Heart right ventricle (tissue), 16 donors: ENCODE measurements at regions not wholly inside any gene's neighbourhood (a gene's known extent, or its start where the extent isn't known, plus 50 kb on each side); places are given as distances from the start of the nearest gene placed in this dataset.

Experiments
- ATAC-seq, 8 donors: fragments of 200-7000 bp; cut with Tn5 transposase; one replicate each; pipeline ENCODE4 v1.9.1; 2020; ENCODE audit warnings: mild to moderate bottlenecking in 8 of 8, moderate library complexity in 8 of 8, moderate number of reproducible peaks in 1 of 8
- DNase-seq, 2 donors: peaks; one replicate each; pipeline ENCODE4 v3.0.0-alpha.2; 2020
- H3K27ac ChIP-seq, 10 donors: fragments of 200-600 bp; sonication (generic) in 2 of 10; one replicate each; pipeline versions ENCODE4 v1.5.0 to v1.8.0; 2020 to 2022; ENCODE audit warnings: mild to moderate bottlenecking in 3 of 10
- H3K27me3 ChIP-seq, 7 donors: fragments of 200-600 bp; one replicate each; pipeline ENCODE4 v1.8.0; 2021 to 2022; ENCODE audit warnings: mild to moderate bottlenecking in 2 of 7
- H3K36me3 ChIP-seq, 9 donors: fragments of 200-600 bp; sonication (generic) in 1 of 9; one replicate each; pipeline versions ENCODE4 v1.5.0 to v1.8.0; 2020 to 2022; ENCODE audit warnings: mild to moderate bottlenecking in 2 of 9
- H3K4me1 ChIP-seq, 9 donors: fragments of 200-600 bp; sonication (generic) in 1 of 9; one replicate each; pipeline versions ENCODE4 v1.5.0 to v1.8.0; 2020 to 2022; ENCODE audit warnings: mild to moderate bottlenecking in 4 of 9
- H3K4me3 ChIP-seq, 10 donors: fragments of 200-600 bp; sonication (generic) in 2 of 10; one replicate each; pipeline versions ENCODE4 v1.5.0 to v1.8.0; 2020 to 2022; ENCODE audit warnings: mild to moderate bottlenecking in 7 of 10, moderate library complexity in 2 of 10
- H3K9me3 ChIP-seq, 11 donors: fragments of 200-600 bp in 10 of 11; sonication (generic) in 2 of 11; one replicate each; pipeline versions ENCODE4 v1.5.0 to v1.8.0; 2013 to 2022; ENCODE audit warnings: mild to moderate bottlenecking in 2 of 11, control low read depth in 1 of 11, moderate library complexity in 1 of 11
- WGBS, 2 donors: extraction: QIAGEN DNeasy Blood & Tissue Kit; methylation state at CpG; one replicate each; pipeline ENCODE4 v1.1.7; 2013; ENCODE audit warnings: inconsistent platforms in 1 of 2; 5-methylcytosine and 5-hydroxymethylcytosine counted together
- intact Hi-C, 10 donors: fragments of 100-400 bp; cut with DNase I; formaldehyde crosslinking; loops; one replicate each; pipeline versions ENCODE4 v1.11.1 to v1.14.2; 2022
- TF ChIP-seq, protein P1 (sequence below), 9 donors: fragments of 200-600 bp; sonication (generic) in 2 of 9; IDR thresholded peaks; one replicate each; pipeline versions ENCODE4 v1.5.0 to v1.8.0; 2021 to 2022; ENCODE audit warnings: antibody characterized with exemption in 9 of 9, mild to moderate bottlenecking in 5 of 9, moderate library complexity in 1 of 9
- donor health status: Arrhythmogenic right ventricular cardiomyopathy.
- donor health status: ischemic (EF 13 %, LVEDD 7.1; RV severe dilation, severe dysfunction).
- donor health status: healthy with polysubstance abuse.
- donor health status: DM: no; HTN: yes; CAD: no.
- donor health status: DM: no; HTN: no; CAD: no.
- donor health status: ischemic (EF 25% LVEDD 6.9; RV normal size, moderate dysfunction).
- donor health status: ischemic (EF 25% LVEDD 5.7; RV mildly dilated, moderate dysfunction).
- donor health status: healthy.
- donor health status: DM: yes; HTN: yes; CAD: no.
- donor health status: Ischemic cardiomyopathy.
- donor health status: ischemic (EF 35%, LVEDD 5.7; RV mildly dilated, moderate dysfunction).
- donor health status: nonischemic (EF 11% LVEDD 7.7; RV severe dilation, severe dysfunction).
- donor health status: DM: yes; HTN: yes; CAD: no.
- donor health status: PGD.
- donor health status: ischemic (EF 29% LVEDD 5.4; RV normal size, mild dysfunction).
- donor health status: nonischemic (EF 23%, LVEDD 6.1; RV moderate dilation, normal function).

DNA sequence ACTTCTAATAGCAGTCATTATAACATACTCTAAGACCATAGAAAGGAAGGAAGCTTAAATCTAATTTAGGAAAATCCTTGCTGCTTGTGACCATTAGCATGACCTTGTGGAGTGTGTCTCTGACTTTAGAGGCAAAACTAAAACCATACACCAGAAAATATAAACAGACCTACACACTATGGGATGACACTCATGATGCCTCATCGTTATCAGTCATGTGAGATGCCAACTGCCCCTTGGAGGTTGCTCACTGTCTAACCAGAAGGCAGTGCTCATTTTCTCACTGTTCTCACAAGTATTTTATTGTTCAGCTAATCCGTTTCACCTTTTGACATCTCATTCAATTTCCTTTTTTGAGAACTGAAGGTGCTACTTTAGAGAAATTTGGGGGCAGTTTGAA is 376.9 kb downstream of the RND3 start:
- H3K9me3 ChIP-seq: no peaks in the 10 kb centered on the region
- TF ChIP-seq, protein P1, sequence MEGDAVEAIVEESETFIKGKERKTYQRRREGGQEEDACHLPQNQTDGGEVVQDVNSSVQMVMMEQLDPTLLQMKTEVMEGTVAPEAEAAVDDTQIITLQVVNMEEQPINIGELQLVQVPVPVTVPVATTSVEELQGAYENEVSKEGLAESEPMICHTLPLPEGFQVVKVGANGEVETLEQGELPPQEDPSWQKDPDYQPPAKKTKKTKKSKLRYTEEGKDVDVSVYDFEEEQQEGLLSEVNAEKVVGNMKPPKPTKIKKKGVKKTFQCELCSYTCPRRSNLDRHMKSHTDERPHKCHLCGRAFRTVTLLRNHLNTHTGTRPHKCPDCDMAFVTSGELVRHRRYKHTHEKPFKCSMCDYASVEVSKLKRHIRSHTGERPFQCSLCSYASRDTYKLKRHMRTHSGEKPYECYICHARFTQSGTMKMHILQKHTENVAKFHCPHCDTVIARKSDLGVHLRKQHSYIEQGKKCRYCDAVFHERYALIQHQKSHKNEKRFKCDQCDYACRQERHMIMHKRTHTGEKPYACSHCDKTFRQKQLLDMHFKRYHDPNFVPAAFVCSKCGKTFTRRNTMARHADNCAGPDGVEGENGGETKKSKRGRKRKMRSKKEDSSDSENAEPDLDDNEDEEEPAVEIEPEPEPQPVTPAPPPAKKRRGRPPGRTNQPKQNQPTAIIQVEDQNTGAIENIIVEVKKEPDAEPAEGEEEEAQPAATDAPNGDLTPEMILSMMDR (IDR thresholded peaks at IDR 0.05): no peak
- H3K27me3 ChIP-seq: no peaks in the 10 kb centered on the region
- DNase-seq (no peak), ATAC-seq (no peak)
- WGBS, 2 donors: 72 to 73% methylated on average over 2 of the region's 2 CpGs
- H3K4me1 ChIP-seq: peaks cover 0 to 9% (median 0%) of the 10 kb centered on the region in 9 donors
- H3K4me3 ChIP-seq: no peak overlapping the region
- intact Hi-C loops: no loop called here
- H3K36me3 ChIP-seq: no peaks in the 10 kb centered on the region
- no peak overlapping the region for H3K27ac ChIP-seq

DNA sequence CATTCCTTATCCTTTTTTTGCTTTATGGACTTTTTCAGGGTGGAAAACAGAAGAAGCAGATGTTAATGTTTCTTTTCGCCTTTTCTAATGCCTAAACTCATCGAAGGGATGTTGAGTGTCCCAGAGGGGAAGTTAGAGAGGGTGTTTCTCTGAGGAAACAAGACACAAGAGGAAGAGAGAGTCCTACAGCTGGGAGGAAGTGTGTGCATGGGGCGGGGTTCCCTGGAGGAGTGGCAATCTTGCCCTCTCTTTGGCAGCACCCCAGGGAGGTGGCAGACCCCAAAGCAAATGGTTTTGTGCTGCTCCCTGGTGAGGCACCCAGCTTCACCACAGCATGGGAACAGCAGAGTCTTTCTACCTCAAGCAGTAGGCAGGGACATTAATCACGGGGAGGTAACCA is 377.6 kb downstream of the RND3 start:
- Histone ChIP-seq H3K4me1 (peaks cover 0 to 9% (median 0%) of the 10 kb centered on the region in 9 donors), H3K9me3 (no peaks in the 10 kb centered on the region), H3K36me3 (no peaks in the 10 kb centered on the region), H3K27ac (peak overlapping the region in 1 of 10 donors; percentile 26), H3K4me3 (no peak overlapping the region), H3K27me3 (no peaks in the 10 kb centered on the region)
- intact Hi-C loops: no loop called here
- TF ChIP-seq, protein P1 (IDR thresholded peaks at IDR 0.05): no peak
- ATAC-seq (peak in 5 of 8 donors; percentile 42 to 76 (median 46)), DNase-seq (no peak)
- WGBS, 2 donors: 46 to 69% methylated on average over 4 of the region's 4 CpGs

DNA sequence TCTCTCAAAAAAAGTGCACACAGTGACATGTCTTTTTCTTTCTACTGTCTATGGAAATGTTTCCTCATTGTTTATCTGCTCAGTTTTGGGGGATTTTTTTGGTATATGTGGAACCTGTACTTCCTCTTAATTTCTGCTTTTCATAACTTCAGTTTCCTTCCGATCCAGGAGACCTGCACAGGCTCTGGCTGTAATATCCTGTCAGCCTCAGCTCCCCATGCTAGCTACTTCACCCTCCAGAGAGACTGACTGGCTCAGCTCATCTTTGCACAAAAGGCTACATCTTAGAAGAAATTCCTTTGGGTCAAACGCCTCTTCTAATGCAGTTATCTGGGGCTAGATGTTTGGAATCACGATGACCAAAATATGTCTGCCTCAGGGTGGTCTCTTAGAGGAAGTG is 378.4 kb downstream of the RND3 start:
- intact Hi-C loops: no loop called here
- H3K4me1 ChIP-seq: peaks cover 0 to 9% (median 0%) of the 10 kb centered on the region in 9 donors
- DNase-seq (no peak), ATAC-seq (peak in 2 of 8 donors; percentile 38 to 52)
- 64 to 69% methylated on average over 3 of the region's 3 CpGs for WGBS, 2 donors
- H3K9me3 ChIP-seq: no peaks in the 10 kb centered on the region
- TF ChIP-seq, protein P1 (IDR thresholded peaks at IDR 0.05): no peak
- H3K27ac ChIP-seq: no peak overlapping the region
- H3K4me3 ChIP-seq: no peak overlapping the region
- H3K36me3 ChIP-seq: no peaks in the 10 kb centered on the region
- H3K27me3 ChIP-seq: no peaks in the 10 kb centered on the region

- Histone ChIP-seq H3K27ac (no peak overlapping the region), H3K4me1 (peaks cover 0 to 9% (median 0%) of the 10 kb centered on the region in 9 donors), H3K27me3 (no peaks in the 10 kb centered on the region), H3K9me3 (no peaks in the 10 kb centered on the region), H3K4me3 (no peak overlapping the region), H3K36me3 (no peaks in the 10 kb centered on the region)
- intact Hi-C loops: no loop called here
- 91 to 93% methylated on average over 2 of the region's 2 CpGs for WGBS, 2 donors
- ATAC-seq (no peak), DNase-seq (no peak)
- TF ChIP-seq, protein P1 (IDR thresholded peaks at IDR 0.05): no peak
These were observed 379.7 kb downstream of the RND3 start for GRCh38 chr2:150107816-150108215.
